Fibroblast of pulmonary artery (primary cell): ENCODE measurements at regions not wholly inside any gene's neighbourhood (a gene's known extent, or its start where the extent isn't known, plus 50 kb on each side); places are given as distances from the start of the nearest gene placed in this dataset.
A peak's percentile ranks its signal among the peaks of the same experiment; 100 is the strongest.

Source experiments
- DNase-seq: peaks from one replicate; pipeline ENCODE4 v3.0.0-alpha.2; 2010; ENCODE audit warnings: low read depth
- H3K4me3 ChIP-seq: replicated peaks from 2 replicates; pipeline ENCODE4 v1.5.1; 2011; ENCODE audit warnings: low read depth, mild to moderate bottlenecking, control low read depth, low read length, moderate library complexity
- TF ChIP-seq, protein P1 (sequence below): IDR thresholded peaks from 2 replicates; pipeline ENCODE4 v1.5.1; 2011; ENCODE audit warnings: mild to moderate bottlenecking, control low read depth, low read length, inconsistent platforms; ENCODE audit errors: missing control alignments

DNA sequence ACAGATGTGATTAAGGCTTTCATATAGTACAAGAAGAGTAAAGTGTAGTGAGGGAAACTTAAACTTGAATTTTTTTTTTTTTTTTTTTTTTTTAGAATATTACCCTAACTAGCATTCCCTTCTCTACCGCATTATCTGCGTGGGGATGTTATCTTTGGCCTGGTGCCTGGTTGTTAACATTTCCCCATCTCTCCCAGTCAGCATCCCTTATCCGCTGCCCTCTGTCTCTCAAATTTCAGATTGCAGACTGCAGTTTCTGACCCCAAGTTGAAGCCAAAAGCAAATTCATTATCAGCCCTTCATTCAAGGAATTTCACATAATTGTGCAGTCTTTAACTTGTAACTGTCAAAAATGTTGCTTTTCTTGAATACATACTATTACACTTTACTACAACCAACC lies 353.0 kb downstream of the PLOD2 start:
- TF ChIP-seq, protein P1, sequence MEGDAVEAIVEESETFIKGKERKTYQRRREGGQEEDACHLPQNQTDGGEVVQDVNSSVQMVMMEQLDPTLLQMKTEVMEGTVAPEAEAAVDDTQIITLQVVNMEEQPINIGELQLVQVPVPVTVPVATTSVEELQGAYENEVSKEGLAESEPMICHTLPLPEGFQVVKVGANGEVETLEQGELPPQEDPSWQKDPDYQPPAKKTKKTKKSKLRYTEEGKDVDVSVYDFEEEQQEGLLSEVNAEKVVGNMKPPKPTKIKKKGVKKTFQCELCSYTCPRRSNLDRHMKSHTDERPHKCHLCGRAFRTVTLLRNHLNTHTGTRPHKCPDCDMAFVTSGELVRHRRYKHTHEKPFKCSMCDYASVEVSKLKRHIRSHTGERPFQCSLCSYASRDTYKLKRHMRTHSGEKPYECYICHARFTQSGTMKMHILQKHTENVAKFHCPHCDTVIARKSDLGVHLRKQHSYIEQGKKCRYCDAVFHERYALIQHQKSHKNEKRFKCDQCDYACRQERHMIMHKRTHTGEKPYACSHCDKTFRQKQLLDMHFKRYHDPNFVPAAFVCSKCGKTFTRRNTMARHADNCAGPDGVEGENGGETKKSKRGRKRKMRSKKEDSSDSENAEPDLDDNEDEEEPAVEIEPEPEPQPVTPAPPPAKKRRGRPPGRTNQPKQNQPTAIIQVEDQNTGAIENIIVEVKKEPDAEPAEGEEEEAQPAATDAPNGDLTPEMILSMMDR: peak; percentile 39
- peak; percentile 73 for DNase-seq
- no peak overlapping the region for H3K4me3 ChIP-seq

DNA sequence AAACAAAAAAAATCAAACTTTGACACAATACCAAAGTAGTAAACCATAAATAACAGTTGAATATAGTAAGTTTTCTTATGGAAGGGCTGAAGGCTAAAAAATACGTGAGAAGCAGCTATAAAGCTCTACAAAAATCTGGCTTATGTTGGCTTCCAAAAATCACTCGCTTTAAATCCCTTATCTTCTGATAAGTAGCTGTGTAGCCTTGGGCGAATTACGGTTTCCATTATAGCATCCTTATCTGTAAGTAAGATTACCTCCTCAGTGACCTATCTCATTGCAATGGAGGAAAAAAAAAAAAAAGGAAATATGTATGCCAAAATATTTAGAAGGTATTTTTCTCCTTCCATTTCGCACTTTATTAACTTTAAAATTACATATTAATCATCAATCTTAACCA lies 348.6 kb downstream of the PLOD2 start:
- no peak overlapping the region for H3K4me3 ChIP-seq
- DNase-seq: no peak
- TF ChIP-seq, protein P1: no peak

GRCh38 chr3:145815707-145816413 lies 345.1 kb downstream of the PLOD2 start:
- TF ChIP-seq, protein P1: no peak
- no peak overlapping the region for H3K4me3 ChIP-seq
- DNase-seq: no peak

- no peak overlapping the region for H3K4me3 ChIP-seq
- no peak for DNase-seq
- TF ChIP-seq, protein P1: no peak
Measured at GRCh38 chr3:145817870-145818483, 343.0 kb downstream of the PLOD2 start.

DNA sequence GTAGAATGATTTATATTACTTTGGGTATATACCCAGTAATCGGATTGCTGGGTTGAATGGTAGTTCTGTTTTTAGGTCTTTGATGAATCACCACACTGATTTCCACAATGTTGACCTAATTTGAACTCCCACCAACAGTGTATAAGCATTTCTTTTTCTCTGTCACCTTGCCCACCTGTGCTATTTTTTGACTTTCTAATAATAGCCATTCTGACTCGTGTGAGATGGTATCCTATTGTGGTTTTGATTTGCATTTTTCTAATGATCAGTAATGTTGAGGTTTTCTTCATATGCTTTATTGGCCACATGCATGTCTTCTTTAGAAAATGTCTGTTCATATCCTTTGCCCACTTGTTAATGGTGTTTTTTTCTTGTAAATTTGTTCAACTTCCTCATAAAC lies 340.8 kb downstream of the PLOD2 start:
- TF ChIP-seq, protein P1: no peak
- H3K4me3 ChIP-seq: no peak overlapping the region
- DNase-seq: no peak

- TF ChIP-seq, protein P1: no peak
- no peak overlapping the region for H3K4me3 ChIP-seq
- no peak for DNase-seq
Measured at GRCh38 chr3:145842294-145842902, 318.6 kb downstream of the PLOD2 start.
